GM12892 (cell line): ENCODE measurements at regions not wholly inside any gene's neighbourhood (a gene's known extent, or its start where the extent isn't known, plus 50 kb on each side); places are given as distances from the start of the nearest gene placed in this dataset.

Experiments used
- DNase-seq: peaks from one replicate; pipeline ENCODE4 v3.0.0; 2011; ENCODE audit not compliant: insufficient read length
- FAIRE-seq: peaks from 2 replicates; lab custom pipeline; 2011; peaks lifted over from hg19 to GRCh38; lab: Jason Lieb, UNC
- POLR2A ChIP-seq: IDR thresholded peaks from 2 replicates; pipeline ENCODE4 v1.6.1; 2011; ENCODE audit warnings: low read depth, low read length, control low read depth
- POLR2AphosphoS5 ChIP-seq: IDR thresholded peaks from 2 replicates; pipeline ENCODE4 v1.6.1; 2011; ENCODE audit warnings: low read depth, low read length, control low read depth
- TAF1 ChIP-seq: IDR thresholded peaks from 2 replicates; pipeline ENCODE4 v1.6.1; 2011; ENCODE audit warnings: low read depth, mild to moderate bottlenecking, control low read depth, low read length, borderline replicate concordance

- FAIRE-seq, result no peak
- DNase-seq, result no peak
- no peak for TF ChIP-seq TAF1
- no peak for TF ChIP-seq POLR2AphosphoS5
- no peak for TF ChIP-seq POLR2A
These were observed 50.3 kb upstream of the SEC14L1 start for GRCh38 chr17:77090476-77090875.
